Cardiac fibroblast (primary cell): ENCODE measurements at regions not wholly inside any gene's neighbourhood (a gene's known extent, or its start where the extent isn't known, plus 50 kb on each side); places are given as distances from the start of the nearest gene placed in this dataset.

Experiments
- DNase-seq, 2 donors: peaks; one replicate each; pipeline versions ENCODE4 v3.0.0 to v3.0.0-alpha.2; 2010; ENCODE audit warnings: low read depth in 2 of 2
- H3K4me3 ChIP-seq, 2 donors: replicated peaks in 1 of 2; 1 replicate in 1 of 2; 2 replicates in 1 of 2; pipeline ENCODE4 v1.5.1; 2011; ENCODE audit warnings: low read depth in 2 of 2, low read length in 2 of 2, mild to moderate bottlenecking in 2 of 2, moderate library complexity in 1 of 2
- CTCF ChIP-seq: IDR thresholded peaks from one replicate; pipeline ENCODE4 v1.5.1; 2011; ENCODE audit warnings: low read depth, mild to moderate bottlenecking, low read length, inconsistent platforms

DNA sequence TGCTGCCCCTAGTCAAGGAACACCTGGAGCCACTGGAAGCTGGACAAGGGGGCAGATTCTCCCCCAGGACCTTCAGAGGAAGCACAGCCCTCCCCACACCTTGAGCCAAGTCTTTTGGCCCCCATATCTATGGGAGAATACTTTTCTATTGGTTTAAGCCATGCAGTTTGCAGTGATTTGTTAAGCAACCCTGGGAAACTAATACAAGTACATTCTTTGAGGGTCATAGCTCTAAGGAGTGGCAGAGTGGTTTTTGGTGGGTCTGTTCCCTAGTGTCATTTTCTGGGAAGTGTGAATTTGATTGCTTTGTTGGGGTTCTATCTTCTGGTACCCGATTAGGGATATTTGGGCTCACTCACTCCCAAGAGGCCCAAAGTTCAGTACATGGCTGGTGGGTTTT, 50.8 kb upstream of the PTCSC3 start:
- no peak overlapping the region for H3K4me3 ChIP-seq
- no peak for DNase-seq
- TF ChIP-seq CTCF: no peak
